Right lung (tissue), 2 donors: ENCODE measurements at regions not wholly inside any gene's neighbourhood (a gene's known extent, or its start where the extent isn't known, plus 50 kb on each side); places are given as distances from the start of the nearest gene placed in this dataset.
"Not testable (repeated sequence)": the region's sequence is repeated elsewhere in the genome, so short reads cannot be mapped to it uniquely, and the experiment has no call there.

Experiments used
- DNase-seq, 2 donors: peaks; one replicate each; pipeline ENCODE4 v3.0.0-alpha.2; 2013

DNA sequence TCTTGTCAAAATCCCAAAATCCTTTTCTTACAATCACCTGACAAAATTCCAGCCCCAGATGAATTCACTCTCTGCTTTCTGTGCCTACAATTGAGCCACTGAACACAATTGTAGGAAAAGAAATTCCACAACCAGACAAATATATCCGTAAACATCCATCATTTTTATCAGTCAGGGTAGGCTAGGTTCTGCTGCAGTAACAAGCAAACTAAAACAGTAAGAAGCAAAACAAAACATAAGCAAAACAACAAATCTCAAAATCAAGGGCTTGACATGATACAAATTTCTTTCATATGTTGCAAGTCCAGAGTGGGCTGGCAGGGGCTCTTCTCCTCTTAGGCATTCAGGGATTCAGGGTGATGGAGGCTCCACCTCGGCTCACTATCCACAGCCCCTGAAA is 114.2 kb upstream of the MAN2A1 start:
- no peak for DNase-seq

DNA sequence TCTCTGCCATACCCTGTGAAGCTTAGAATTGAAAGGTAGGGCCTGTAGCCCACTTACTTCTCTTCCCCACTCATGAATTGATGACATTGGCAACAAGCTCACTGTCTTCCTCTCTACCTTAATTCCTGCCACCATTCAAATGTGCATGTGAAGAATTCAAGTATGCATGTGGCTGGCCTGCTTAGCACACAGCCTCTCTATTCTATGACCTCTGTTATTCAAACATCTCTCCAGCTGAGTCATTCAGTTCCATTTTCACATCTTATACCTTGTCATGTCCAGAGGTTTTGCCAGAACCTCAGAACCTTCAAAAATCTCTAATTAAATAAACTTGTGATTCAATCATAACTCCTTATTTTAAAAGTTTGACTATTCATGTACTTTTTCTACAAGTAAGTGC is 114.7 kb upstream of the MAN2A1 start:
- no peak for DNase-seq

DNA sequence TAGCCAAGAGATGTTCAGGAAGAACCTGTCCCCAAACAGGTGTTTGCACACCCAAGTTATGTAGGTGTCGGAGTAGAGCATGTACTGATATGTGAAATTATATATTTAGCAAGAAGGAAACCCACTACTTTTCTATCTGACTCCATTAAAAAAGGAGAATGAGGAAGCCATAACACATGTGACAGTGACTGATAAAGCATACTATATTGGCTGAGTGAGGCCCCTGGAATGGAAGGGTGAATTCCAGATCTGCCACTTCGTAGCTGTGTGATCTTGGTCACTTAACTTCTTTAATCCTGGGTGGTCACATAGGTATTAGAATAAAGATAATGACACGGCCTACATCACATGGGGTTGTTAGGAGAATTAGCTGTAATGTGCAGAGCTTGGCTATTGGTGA is 116.0 kb upstream of the MAN2A1 start:
- DNase-seq, result no peak

DNA sequence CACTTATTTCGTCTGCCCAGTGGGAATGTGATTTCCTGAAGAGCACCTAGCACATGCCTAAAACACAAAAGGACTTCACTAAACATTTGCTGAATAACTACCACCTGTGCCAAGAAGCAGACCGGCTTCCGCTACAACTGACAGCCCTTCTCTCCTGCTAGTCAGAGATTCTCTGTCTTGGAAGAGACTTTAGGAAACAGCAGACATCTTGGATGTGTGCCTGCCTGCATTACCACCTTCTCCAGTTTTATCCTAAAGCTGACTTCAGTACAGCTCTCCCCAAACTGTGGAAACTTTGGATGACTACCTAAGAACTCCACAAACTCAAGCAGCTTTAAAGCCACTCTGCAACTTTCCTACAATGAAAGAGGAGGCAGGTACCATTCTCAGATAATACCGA is 116.5 kb upstream of the MAN2A1 start:
- DNase-seq, result no peak

DNA sequence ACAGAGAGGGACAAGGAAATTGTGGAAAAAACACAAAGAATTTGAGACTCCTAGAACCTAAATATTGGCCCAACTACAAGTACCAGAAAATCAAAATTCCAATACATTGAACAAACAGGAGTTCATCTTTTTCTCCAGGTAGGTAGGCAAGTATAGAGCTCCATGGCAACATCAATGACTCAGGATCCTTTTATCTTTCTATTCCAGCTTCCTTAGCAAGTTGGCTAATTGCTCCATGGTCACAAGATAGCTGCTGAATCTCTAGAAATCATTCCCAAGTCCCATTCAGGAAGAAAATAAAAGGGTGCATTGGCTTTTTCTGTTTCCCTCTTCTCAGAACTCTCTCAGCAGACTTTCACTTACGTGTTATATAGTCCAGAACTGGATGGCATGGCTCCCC is 117.9 kb upstream of the MAN2A1 start:
- DNase-seq, result no peak

DNA sequence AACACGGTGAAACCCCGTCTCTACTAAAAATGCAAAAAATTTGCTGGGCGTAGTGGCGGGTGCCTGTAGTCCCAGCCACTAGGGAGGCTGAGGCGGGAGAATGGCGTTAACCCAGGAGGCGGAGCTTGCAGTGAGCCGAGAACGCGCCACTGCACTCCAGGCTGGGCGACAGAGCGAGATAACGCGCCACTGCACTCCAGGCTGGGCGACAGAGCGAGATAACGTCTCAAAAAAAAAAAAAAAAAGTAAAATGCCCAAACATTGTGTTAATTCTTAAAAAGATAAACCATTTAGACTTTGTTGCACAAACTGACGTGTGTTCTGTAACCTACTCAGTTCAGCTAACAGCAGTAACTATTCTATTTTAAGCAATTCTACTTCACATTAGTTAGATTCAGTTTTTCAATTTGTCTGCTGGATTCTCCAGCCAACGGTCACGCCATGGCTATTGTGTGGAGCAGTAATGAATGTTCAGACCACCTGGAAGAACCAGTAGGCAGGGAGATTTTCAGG is 119.3 kb upstream of the MAN2A1 start:
- DNase-seq, result no peak

DNA sequence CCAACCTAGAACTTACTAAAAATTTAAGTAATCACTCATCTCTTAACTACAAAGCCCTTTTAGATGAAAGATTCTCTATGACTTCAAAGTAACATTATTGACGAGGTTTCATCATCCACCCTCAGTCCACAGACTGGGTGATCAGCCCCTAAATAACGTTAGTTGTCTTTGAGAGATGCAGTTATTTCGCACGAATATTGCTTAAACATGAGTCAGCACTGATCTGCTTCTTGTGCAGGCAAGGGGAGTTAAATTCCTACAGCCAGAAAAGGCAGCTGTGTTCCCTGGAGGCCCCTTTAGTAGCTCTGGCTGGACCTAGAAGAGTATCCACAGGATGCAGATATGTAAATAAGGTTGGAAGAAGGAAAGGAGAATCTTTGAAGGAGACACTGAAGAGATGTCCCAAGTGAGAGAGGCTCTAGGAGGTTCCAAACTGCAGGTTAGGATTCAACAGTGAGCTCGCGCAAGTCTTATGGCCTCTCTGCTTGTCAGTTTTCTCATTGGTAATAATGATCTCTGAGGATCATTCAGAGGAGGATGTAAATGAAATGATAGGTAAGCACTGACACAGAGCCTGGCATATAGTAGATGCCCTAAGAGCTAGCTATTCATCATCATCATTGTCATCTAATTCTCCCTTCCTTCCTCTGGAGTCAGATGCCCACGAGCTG is 122.2 kb upstream of the MAN2A1 start:
- no peak for DNase-seq

DNA sequence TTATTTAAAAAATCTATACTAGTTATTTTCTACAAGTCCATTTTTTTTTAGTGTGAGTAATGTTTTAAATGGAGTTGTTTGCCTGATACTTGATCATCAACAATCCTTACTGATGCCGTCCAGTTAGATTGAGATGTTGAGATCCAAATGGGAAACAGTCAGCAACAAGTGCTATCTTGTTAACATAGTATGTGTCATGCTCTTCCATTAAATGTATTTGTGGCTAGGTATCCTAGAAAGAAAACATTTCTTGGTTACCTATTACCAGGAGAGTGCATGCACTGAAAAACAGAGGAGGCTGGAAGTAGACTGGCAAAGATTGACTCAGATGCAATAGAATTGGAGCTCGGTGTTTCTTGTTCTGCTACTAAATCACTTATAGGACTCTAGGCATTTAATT is 123.4 kb upstream of the MAN2A1 start:
- no peak for DNase-seq

DNA sequence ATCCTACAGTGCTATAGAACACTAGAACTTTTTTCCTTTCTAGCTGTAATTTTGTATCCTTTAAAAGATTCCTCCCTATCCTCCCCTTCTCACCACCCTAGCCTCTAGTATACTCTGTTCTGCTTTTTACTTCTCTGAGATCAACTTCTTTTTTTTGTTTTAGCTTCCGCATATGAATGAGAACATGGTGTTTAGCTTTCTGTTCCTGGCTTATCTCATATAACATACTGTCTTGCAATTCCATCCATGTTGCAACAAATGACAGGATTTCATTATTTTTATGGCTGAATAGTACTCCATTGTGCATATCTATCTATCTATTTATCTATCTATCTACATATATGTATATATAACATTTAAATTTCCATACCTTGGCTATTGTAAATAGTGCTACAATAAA is 126.0 kb upstream of the MAN2A1 start:
- no peak for DNase-seq

DNA sequence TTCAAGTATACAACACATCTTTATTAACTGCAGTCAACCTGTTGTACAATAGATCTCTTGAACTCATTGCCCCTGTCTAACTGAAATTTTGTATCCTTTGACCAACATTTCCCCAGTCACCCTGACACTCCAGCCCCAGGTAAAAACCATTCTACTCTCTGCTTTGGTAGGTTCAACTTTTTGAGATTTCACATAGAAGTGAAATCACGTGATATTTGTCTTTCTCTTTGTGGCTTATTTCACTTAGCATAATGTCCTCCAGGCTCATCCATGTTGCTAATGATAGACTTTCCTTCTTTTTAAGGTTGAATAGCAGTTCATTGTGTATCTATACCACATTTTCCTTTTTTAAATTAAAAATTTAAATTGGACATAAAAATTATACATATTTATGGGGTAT is 126.5 kb upstream of the MAN2A1 start:
- no peak for DNase-seq

DNA sequence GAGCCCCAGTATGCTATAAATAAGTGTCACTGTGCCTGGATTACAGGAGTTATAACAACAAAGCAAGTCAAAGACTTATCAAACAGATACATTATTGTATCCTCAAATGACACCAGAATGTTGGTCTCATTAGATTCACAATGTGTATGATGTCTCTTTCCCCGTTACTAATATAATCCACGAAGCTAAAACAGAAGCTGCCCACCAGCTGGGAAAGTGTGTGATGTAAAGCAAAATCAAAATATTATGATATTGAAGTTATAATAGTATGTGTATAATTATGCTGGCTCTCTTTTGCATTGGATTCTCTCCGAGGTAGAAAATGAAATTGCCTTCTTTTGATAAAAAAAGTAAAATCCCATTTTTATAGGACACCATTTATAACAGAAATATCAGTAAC is 127.3 kb upstream of the MAN2A1 start:
- no peak for DNase-seq

DNA sequence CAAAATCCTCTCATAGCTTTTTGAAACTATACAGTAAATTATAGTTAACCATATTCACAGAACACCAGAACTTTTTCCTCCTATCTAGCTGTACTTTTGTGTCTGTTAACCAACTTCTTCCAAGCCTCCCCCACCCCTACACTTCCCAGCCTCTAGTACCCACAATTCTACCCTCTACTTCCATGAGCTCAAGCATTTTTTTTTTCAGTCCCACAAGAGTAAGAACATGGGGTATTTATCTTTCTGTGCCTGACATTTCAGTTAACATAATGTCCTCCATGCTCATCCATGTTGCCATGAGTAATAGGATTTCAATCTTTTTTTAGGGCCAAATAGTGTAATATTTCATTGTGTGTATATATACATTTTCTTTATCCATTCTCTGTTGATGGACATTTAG is 128.3 kb upstream of the MAN2A1 start:
- no peak for DNase-seq

DNA sequence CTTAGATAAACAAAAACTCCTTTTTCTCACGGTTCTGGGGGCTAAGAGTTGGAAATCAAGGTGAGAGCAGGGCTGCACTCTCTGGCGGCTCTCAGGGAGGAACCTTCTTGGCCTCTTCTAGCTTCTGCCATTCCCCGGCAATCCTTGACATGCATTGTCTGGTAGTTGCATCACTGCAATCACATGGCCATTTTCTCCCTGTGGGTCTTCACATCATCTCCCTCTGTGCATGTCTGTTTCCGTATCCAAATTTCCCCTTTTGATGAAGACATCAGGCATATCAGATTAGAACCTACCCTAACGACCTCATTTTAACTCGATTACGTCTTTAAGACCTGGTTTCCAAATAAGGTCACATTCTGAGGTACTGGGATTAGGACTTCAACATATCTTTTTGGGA is 129.2 kb upstream of the MAN2A1 start:
- no peak for DNase-seq

DNA sequence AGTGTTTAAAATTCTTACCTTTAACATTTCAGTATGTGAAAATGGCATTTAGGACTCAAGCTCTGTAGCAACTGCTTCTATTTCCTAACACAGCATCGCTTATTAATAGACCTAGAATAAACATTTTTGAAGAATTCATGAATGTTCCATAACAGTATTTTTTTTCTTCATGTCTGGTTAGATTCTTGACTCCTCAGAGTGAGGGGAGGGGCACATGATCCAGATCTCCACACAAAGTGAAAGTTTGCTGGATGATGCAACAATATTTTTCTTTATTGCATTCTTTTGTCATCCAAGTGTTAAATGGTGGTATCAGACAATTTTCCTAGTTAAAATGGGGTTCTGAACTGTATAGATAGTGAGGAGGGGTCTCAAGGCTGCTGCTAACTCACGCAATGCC is 130.8 kb upstream of the MAN2A1 start:
- DNase-seq, result no peak

DNA sequence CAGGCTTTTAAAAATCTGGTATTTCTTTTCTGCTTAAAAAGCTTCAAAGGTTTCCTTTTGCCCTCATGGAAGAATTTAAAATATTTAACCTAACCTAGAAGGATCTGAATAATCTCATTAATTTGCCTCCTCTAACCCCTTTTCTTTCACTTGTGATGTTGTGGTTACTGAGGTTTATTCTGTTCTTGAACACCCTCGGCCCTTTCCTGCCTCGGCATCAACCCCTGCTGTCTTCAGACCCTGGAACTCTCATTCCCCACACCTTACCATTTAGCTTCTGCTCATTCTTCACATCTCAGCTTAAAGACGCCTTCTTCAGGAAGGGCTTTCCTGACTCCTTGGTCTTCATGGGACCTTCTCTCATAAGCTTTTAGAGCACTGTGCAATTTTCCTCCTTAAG is 131.4 kb upstream of the MAN2A1 start:
- DNase-seq, result no peak

DNA sequence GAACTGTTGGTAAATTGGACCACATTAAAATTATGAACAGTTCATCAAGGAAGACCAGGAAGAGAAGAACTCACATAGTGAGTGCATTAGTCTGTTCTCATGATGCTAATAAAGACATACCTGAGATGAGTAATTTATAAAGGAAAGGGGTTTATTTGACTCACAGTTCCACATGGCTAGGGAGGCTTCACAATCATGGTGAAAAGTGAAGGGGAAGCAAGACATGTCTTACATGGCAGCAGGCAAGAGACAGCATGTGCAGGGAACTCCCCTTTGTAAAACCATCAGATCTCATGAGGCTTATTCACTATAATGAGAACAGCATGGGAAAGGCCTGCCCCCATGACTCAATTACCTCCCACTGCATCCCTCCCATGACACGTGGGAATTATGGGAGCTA is 135.9 kb upstream of the MAN2A1 start:
- DNase-seq, result no peak

DNA sequence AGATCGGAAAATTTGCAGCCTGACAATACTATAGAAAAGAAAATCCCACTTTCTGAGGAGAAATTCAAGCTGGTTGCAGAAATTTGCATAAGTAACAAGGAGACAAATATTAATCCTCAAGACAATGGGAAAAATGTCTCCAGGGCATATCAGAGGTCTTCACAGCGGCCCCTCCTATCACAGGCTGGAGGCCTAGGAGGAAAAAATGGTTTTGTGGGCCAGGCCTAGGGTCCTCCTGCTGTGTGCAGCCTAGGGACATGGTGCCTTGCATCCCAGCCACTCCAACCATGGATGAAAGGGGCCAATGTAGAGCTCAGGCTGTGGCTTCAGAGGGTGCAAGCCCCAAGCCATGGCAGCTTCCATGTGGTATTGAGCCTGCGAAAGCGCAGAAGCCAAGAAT is 138.5 kb upstream of the MAN2A1 start:
- DNase-seq, result not testable (repeated sequence)

DNA sequence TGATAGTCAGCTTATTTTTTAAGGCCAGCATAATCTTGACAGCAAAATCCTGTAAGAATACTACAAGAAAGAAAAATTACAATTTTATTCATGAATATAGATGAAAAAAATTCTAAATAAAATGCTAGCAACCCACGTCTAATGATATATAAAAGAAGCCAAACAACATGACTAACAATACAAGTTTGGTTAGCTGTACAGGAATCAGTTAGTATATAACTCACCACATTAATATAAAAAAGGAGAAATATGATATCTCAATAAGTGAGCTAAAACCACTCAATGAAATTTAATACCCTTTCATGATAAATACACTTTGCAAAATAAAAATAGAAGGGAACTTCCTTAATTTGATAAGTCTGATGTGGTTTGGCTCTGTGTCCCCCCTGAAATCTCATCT is 139.7 kb upstream of the MAN2A1 start:
- DNase-seq, result no peak

DNA sequence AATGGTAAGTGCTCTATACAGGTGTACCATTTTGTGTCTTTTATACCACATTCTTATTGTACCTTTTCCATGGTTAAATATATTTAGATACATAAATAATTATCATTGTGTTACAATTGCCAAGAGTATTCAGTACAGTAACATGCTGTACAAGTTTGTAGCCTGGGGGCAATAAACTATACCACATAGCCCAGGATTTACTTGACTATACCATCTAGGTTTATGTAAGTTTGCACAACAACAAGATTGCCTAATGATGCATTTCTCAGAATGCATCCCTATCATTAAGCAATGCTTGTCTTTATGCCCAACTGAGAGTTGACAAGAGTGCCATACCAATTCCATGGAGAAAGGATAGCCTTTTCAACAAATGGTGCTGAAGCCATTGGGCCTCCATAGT is 136.7 kb upstream of the PJA2 start:
- DNase-seq, result no peak

DNA sequence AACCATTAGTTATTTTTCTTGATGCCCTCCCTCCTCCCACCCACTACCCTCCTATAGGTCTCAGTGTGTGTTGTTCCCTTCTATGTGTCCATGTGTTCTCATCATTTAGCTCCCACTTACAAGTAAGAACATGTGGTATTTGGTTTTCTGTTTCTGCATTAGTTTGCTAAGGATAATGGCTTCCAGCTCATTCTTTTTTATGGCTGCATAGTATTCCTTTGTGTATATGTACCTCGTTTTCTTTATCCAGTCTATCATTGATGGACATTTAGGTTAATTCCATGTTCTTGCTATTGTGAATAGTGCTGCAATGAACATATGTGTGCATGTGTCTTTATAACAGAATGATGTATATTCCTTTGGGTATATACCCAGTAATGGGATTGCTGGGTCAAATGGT is 135.1 kb upstream of the PJA2 start:
- DNase-seq, result not testable (repeated sequence)

DNA sequence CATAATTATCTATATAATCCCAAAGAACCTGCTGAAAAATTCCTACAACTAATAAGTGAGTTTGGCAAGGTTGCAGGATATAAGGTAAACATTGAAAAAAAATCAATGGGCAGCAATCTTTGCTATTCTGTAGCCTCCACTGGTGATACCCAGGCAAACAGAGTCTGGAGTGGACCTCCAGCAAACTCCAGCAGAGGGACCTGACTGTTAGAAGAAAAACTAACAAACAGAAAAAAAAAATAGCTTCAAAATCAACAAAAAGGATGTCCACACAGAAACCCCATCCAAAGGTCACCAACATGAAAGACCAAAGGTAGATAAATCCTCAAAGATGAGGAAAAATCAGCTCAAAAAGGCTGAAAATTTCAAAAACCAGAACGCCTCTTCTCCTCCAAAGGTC is 128.9 kb upstream of the PJA2 start:
- not testable (repeated sequence) for DNase-seq

DNA sequence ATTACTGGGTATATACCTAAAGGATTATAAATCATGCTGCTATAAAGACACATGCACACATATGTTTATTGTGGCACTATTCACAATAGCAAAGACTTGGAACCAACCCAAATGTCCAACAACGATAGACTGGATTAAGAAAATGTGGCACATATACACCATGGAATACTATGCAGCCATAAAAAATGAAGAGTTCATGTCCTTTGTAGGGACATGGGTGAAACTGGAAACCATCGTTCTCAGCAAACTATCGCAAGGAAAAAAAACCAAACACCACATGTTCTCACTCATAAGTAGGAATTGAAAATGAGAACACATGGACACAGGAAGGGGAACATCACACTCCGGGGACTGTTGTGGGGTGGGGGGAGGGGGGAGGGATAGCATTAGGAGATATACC is 125.3 kb upstream of the PJA2 start:
- DNase-seq, result not testable (repeated sequence)

DNA sequence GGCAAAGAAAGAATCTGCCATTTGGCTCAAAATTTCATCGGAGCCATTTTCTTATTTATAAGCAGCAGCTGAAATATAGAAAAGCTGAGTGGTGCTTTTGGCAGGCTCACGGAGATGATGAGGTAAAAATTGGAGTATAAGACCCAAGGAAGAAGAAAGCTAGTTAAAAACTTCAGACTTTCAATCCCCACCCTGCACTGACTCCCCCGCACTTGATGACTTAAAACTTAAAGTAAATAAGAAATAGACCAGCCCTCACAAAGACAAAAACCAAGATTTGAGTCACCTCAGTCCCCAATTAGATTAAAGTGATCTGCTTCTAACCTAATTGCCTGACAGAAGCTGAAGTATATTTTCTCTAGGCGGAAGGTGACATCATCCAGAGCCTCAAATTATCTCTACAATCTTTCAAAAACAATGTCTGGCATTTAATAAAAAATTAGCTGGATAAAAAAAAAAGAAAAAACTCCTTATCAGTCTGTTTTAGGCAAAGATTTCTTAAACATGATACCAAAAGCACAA is 124.0 kb upstream of the PJA2 start:
- no peak for DNase-seq

DNA sequence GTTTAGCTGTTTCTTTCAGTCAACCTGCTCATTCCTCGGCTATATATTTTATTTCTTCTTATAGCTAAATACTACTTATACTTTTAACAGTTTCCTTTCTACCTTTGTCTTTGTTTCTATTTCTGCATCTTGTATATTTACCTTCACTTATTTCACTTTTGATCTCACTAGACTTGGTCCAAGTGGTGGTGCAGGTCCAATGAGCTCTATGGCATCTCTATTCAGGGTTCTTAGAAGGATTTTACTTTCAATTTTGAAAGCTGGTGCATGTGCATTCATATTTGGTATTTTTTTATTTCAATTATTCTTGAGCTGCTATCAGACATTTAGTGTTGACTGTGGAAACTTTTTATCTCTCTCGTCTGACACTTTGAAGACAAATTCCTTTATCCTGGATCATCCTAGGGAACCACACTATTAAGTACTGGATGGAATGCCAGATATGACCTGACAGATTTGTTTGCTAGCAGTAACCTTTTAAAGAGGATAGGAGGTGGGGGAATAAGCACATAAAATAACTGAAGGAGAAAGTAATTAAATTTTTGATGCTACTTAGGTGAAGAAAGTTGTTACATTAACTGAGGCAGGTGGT is 123.1 kb upstream of the PJA2 start:
- DNase-seq, result no peak
